HEK293T (cell line): ENCODE measurements at regions not wholly inside any gene's neighbourhood (a gene's known extent, or its start where the extent isn't known, plus 50 kb on each side); places are given as distances from the start of the nearest gene placed in this dataset.

Experiments
- ELF4 ChIP-seq: fragments of 450-650 bp; IDR thresholded peaks from 2 replicates; pipeline ENCODE4 v1.6.1; 2017; ENCODE audit warnings: antibody characterized with exemption
- FOXM1 ChIP-seq: fragments of 450-650 bp; IDR thresholded peaks from 2 replicates; pipeline ENCODE4 v1.6.1; 2017; ENCODE audit warnings: mild to moderate bottlenecking, borderline replicate concordance
- L3MBTL2 ChIP-seq: fragments of 450-650 bp; conservative IDR thresholded peaks from 2 replicates; pipeline ENCODE4 v1.6.1; 2016; ENCODE audit warnings: mild to moderate bottlenecking
- NFRKB ChIP-seq: fragments of 450-650 bp; IDR thresholded peaks from 2 replicates; pipeline ENCODE4 v1.6.1; 2016; ENCODE audit warnings: mild to moderate bottlenecking, moderate library complexity
- SP1 ChIP-seq: fragments of 450-650 bp; IDR thresholded peaks from 2 replicates; pipeline ENCODE4 v1.6.1; 2017
- SUZ12 ChIP-seq: fragments of 450-650 bp; IDR thresholded peaks from 2 replicates; pipeline ENCODE4 v1.6.1; 2016; ENCODE audit warnings: mild to moderate bottlenecking
- TARDBP ChIP-seq: fragments of 450-650 bp; IDR thresholded peaks from 2 replicates; pipeline ENCODE4 v1.6.1; 2016
- TF ChIP-seq, protein P1 (sequence below): fragments of 450-650 bp; IDR thresholded peaks from 2 replicates; pipeline ENCODE4 v1.6.1; 2016

DNA sequence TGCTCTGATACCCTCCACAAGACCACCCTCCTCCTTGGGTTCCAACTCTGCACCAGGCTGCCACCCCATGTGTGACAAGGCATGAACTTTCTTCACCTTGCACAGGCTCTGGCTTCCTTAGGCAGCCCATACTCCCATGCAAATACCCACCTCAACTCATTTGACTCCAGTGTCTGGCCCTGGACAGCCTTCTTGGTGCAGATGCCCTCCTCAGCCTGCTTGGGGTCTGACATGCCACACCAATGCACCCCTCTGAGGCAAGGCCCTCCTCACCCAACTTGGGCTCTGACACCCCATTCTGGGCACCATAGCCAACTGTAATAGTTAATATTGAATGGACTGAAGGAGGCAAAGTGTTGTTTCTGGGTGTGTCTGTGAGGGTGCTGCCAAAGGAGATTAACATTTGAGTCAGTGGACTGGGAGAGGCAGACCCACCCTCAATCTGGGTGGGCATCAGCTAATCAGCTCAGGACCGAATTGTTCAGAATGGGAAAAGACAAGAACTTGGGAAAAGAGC is 115.0 kb upstream of the EPB41L4A start:
- no peak for TF ChIP-seq SUZ12
- no peak for TF ChIP-seq NFRKB
- TF ChIP-seq, protein P1, sequence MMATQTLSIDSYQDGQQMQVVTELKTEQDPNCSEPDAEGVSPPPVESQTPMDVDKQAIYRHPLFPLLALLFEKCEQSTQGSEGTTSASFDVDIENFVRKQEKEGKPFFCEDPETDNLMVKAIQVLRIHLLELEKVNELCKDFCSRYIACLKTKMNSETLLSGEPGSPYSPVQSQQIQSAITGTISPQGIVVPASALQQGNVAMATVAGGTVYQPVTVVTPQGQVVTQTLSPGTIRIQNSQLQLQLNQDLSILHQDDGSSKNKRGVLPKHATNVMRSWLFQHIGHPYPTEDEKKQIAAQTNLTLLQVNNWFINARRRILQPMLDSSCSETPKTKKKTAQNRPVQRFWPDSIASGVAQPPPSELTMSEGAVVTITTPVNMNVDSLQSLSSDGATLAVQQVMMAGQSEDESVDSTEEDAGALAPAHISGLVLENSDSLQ: no peak
- no peak for TF ChIP-seq SP1
- no peak for TF ChIP-seq TARDBP
- TF ChIP-seq L3MBTL2: no peak
- TF ChIP-seq FOXM1: no peak
- no peak for TF ChIP-seq ELF4
